ENCODE measurements at regions not wholly inside any gene's neighbourhood (a gene's known extent, or its start where the extent isn't known, plus 50 kb on each side); places are given as distances from the start of the nearest gene placed in this dataset.

- TF ChIP-seq, protein P1, sequence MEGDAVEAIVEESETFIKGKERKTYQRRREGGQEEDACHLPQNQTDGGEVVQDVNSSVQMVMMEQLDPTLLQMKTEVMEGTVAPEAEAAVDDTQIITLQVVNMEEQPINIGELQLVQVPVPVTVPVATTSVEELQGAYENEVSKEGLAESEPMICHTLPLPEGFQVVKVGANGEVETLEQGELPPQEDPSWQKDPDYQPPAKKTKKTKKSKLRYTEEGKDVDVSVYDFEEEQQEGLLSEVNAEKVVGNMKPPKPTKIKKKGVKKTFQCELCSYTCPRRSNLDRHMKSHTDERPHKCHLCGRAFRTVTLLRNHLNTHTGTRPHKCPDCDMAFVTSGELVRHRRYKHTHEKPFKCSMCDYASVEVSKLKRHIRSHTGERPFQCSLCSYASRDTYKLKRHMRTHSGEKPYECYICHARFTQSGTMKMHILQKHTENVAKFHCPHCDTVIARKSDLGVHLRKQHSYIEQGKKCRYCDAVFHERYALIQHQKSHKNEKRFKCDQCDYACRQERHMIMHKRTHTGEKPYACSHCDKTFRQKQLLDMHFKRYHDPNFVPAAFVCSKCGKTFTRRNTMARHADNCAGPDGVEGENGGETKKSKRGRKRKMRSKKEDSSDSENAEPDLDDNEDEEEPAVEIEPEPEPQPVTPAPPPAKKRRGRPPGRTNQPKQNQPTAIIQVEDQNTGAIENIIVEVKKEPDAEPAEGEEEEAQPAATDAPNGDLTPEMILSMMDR (IDR thresholded peaks at IDR 0.05; ENCODE audit: low read depth, low read length), result peak; percentile 60
- TF ChIP-seq POLR2A (IDR thresholded peaks at IDR 0.05; ENCODE audit: extremely low read depth, insufficient read length), result no peak
- TF ChIP-seq, protein P2, sequence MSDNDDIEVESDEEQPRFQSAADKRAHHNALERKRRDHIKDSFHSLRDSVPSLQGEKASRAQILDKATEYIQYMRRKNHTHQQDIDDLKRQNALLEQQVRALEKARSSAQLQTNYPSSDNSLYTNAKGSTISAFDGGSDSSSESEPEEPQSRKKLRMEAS (IDR thresholded peaks at IDR 0.05; ENCODE audit: low read depth, low read length), result no peak
Observed at GRCh38 chr17:51371732-51372151, 111.4 kb downstream of the UTP18 start.
